Spleen (tissue), 7 donors: ENCODE measurements at regions not wholly inside any gene's neighbourhood (a gene's known extent, or its start where the extent isn't known, plus 50 kb on each side); places are given as distances from the start of the nearest gene placed in this dataset.

Source experiments
- CTCF ChIP-seq, 11 experiments: fragments of 200-600 bp in 7 of 11; fragments of 450-650 bp in 4 of 11; sonication (generic) in 4 of 11; IDR thresholded peaks in 8 of 11; conservative IDR thresholded peaks in 3 of 11; 1 replicate in 7 of 11; 2 replicates in 4 of 11; pipeline versions ENCODE4 v1.4.0 to v1.8.0; 2016 to 2021; ENCODE audit warnings: antibody characterized with exemption in 11 of 11, inconsistent platforms in 4 of 11, mild to moderate bottlenecking in 1 of 11
- POLR2A ChIP-seq, 3 donors: fragments of 450-650 bp; IDR thresholded peaks; one replicate each; pipeline ENCODE4 v1.5.1; 2017; ENCODE audit warnings: antibody characterized with exemption in 3 of 3, mild to moderate bottlenecking in 1 of 3
- donor health status: DM: no; HTN: no; CAD: no; lungs with moderate emphysema.
- donor health status: DM: no; HTN: no; CAD: no.
- donor health status: DM: no; HTN: no; CAD: no.

- TF ChIP-seq POLR2A (IDR thresholded peaks at IDR 0.05): no peak
- TF ChIP-seq CTCF (IDR thresholded peaks at IDR 0.05 in 8 of 11, conservative IDR thresholded peaks at IDR 0.05 in 3 of 11): no peak
Measured at GRCh38 chr5:6994097-6994496, 280.9 kb downstream of the TENT4A start.
